Panc1 (cell line): ENCODE measurements at regions not wholly inside any gene's neighbourhood (a gene's known extent, or its start where the extent isn't known, plus 50 kb on each side); places are given as distances from the start of the nearest gene placed in this dataset.

Experiments
- POLR2AphosphoS5 ChIP-seq: IDR thresholded peaks from 2 replicates; pipeline ENCODE4 v1.6.1; 2012; ENCODE audit warnings: mild to moderate bottlenecking, low read depth, low read length, moderate library complexity
- REST ChIP-seq, 2 experiments: IDR thresholded peaks; 2 replicates each; pipeline ENCODE4 v1.6.1; 2011 to 2012; ENCODE audit warnings: low read depth in 2 of 2, control low read depth in 1 of 2, low read length in 1 of 2, mild to moderate bottlenecking in 1 of 2, moderate library complexity in 1 of 2; ENCODE audit not compliant: insufficient read depth in 1 of 2
- TCF7L2 ChIP-seq: IDR thresholded peaks from 2 replicates; pipeline ENCODE4 v1.6.1; 2011; ENCODE audit warnings: mild to moderate bottlenecking, low read depth, low read length, inconsistent platforms
- TF ChIP-seq, protein P1 (sequence below): fragments of 450-650 bp; IDR thresholded peaks from 2 replicates; pipeline ENCODE4 v1.5.1; 2017; ENCODE audit warnings: mild to moderate bottlenecking

- TF ChIP-seq, protein P1, sequence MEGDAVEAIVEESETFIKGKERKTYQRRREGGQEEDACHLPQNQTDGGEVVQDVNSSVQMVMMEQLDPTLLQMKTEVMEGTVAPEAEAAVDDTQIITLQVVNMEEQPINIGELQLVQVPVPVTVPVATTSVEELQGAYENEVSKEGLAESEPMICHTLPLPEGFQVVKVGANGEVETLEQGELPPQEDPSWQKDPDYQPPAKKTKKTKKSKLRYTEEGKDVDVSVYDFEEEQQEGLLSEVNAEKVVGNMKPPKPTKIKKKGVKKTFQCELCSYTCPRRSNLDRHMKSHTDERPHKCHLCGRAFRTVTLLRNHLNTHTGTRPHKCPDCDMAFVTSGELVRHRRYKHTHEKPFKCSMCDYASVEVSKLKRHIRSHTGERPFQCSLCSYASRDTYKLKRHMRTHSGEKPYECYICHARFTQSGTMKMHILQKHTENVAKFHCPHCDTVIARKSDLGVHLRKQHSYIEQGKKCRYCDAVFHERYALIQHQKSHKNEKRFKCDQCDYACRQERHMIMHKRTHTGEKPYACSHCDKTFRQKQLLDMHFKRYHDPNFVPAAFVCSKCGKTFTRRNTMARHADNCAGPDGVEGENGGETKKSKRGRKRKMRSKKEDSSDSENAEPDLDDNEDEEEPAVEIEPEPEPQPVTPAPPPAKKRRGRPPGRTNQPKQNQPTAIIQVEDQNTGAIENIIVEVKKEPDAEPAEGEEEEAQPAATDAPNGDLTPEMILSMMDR: no peak
- TF ChIP-seq REST (IDR thresholded peaks at IDR 0.05; ENCODE audit: insufficient read depth in 1 of 2, low read depth in 2 of 2, low read length in 1 of 2) (no peak), POLR2AphosphoS5 (no peak), TCF7L2 (no peak)
Observed at GRCh38 chrX:149284616-149285015, 220.5 kb downstream of the IDS start.
